ENCODE measurements at regions not wholly inside any gene's neighbourhood (a gene's known extent, or its start where the extent isn't known, plus 50 kb on each side); places are given as distances from the start of the nearest gene placed in this dataset.

DNA sequence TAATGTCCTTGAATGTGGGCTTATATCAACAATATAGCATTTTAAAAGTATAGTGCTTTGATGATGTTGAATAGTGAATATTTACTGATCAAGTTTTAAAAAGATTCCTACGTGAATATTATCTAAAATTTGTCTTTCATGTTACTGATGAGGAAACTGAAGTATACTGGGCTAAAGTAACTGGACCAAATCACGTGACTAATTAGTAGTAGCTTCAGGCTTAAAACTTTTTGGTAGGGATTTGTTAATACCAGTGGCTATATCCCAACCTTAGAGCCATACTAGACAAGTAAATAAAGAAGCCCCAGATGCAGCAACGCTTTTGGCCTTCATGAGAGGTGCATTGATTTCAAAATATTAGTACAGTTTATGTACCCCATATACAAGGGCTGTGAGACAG lies 152.1 kb upstream of the EDIL3 start:
- H3K27ac Mint-ChIP-seq = no peak overlapping the region
- H3K4me1 Mint-ChIP-seq (ENCODE audit: low read depth) = no peaks in the 10 kb centered on the region
- no peaks in the 10 kb centered on the region for H3K27me3 Mint-ChIP-seq
- DNase-seq (no peak), ATAC-seq (ENCODE audit: poor library complexity) (no peak)
- Histone ChIP-seq H3K9me3 (ENCODE audit: control insufficient read depth in 1 of 2, insufficient read depth in 1 of 2, low read length in 2 of 2) (peaks cover 0 to 4% of the 10 kb centered on the region in 2 experiments), H3K27ac (ENCODE audit: low read depth in 1 of 2, low read length in 2 of 2) (no peak overlapping the region), H3K4me1 (ENCODE audit: insufficient read depth, low read length) (no peaks in the 10 kb centered on the region), H3K27me3 (ENCODE audit: control insufficient read depth in 1 of 2, insufficient read depth in 2 of 2, low read length in 2 of 2) (no peaks in the 10 kb centered on the region), H3K4me3 (ENCODE audit: low read length) (no peak overlapping the region), H3K36me3 (ENCODE audit: insufficient read depth, low read length) (no peaks in the 10 kb centered on the region)
- no peak overlapping the region for H3K4me3 Mint-ChIP-seq
- TF ChIP-seq CTCF (IDR thresholded peaks at IDR 0.05) = no peak
- H3K36me3 Mint-ChIP-seq (ENCODE audit: low read depth) = no peaks in the 10 kb centered on the region
- intact Hi-C loops (cut with DNase I, micrococcal nuclease) = no loop called here
- POLR2A ChIA-PET = no interaction called here
- CTCF ChIA-PET = no interaction called here
- peaks cover 7% of the 10 kb centered on the region for H3K9me3 Mint-ChIP-seq

DNA sequence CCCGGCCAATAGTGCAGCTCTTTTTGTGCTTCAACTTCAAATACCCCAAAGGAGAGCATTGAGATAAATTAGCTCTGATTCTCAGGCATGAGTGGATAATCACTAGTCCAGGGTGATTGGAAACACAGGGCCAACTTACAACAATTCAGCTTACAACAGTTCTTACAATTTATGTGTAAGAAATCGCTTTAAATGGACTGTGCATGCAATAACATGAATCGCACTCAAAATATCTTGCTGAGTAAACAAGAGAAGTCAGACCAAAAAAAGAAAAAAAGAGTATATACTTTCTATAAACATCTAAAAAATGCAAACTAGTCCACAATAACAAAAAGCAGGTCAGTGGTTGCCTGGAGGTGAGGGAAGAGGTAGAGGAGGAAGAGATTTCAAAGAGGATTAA lies 150.6 kb upstream of the EDIL3 start:
- ATAC-seq (ENCODE audit: poor library complexity) (no peak), DNase-seq (no peak)
- peaks cover 0 to 4% of the 10 kb centered on the region in 2 experiments for H3K9me3 ChIP-seq (ENCODE audit: control insufficient read depth in 1 of 2, insufficient read depth in 1 of 2, low read length in 2 of 2)
- TF ChIP-seq CTCF (IDR thresholded peaks at IDR 0.05) = no peak
- Mint-ChIP-seq H3K36me3 (ENCODE audit: low read depth) (no peaks in the 10 kb centered on the region), H3K4me3 (no peak overlapping the region), H3K27ac (no peak overlapping the region), H3K4me1 (ENCODE audit: low read depth) (no peaks in the 10 kb centered on the region), H3K9me3 (no peaks in the 10 kb centered on the region), H3K27me3 (no peaks in the 10 kb centered on the region)
- CTCF ChIA-PET = no interaction called here
- H3K4me3 ChIP-seq (ENCODE audit: low read length) = no peak overlapping the region
- no peak overlapping the region for H3K27ac ChIP-seq (ENCODE audit: low read depth in 1 of 2, low read length in 2 of 2)
- POLR2A ChIA-PET = interaction anchor here (0.6 kb wide), 1 partner anchor 85 kb away, joined by 3 read pairs; no protein-coding TSS in a partner anchor
- no peaks in the 10 kb centered on the region for H3K36me3 ChIP-seq (ENCODE audit: insufficient read depth, low read length)
- intact Hi-C loops (cut with DNase I, micrococcal nuclease) = no loop called here
- H3K27me3 ChIP-seq (ENCODE audit: control insufficient read depth in 1 of 2, insufficient read depth in 2 of 2, low read length in 2 of 2) = no peaks in the 10 kb centered on the region
- no peaks in the 10 kb centered on the region for H3K4me1 ChIP-seq (ENCODE audit: insufficient read depth, low read length)

GRCh38 chr5:84524491-84524890 lies 139.8 kb upstream of the EDIL3 start:
- Mint-ChIP-seq H3K4me1 (ENCODE audit: low read depth) (no peaks in the 10 kb centered on the region), H3K4me3 (no peak overlapping the region), H3K36me3 (ENCODE audit: low read depth) (no peaks in the 10 kb centered on the region), H3K27ac (no peak overlapping the region), H3K27me3 (no peaks in the 10 kb centered on the region), H3K9me3 (no peaks in the 10 kb centered on the region)
- Histone ChIP-seq H3K4me1 (ENCODE audit: insufficient read depth, low read length) (no peaks in the 10 kb centered on the region), H3K27ac (ENCODE audit: low read depth in 1 of 2, low read length in 2 of 2) (no peak overlapping the region), H3K9me3 (ENCODE audit: control insufficient read depth in 1 of 2, insufficient read depth in 1 of 2, low read length in 2 of 2) (no peaks in the 10 kb centered on the region), H3K4me3 (ENCODE audit: low read length) (no peak overlapping the region), H3K27me3 (ENCODE audit: control insufficient read depth in 1 of 2, insufficient read depth in 2 of 2, low read length in 2 of 2) (no peaks in the 10 kb centered on the region), H3K36me3 (ENCODE audit: insufficient read depth, low read length) (no peaks in the 10 kb centered on the region)
- TF ChIP-seq CTCF (IDR thresholded peaks at IDR 0.05) = no peak
- ATAC-seq (ENCODE audit: poor library complexity) (no peak), DNase-seq (no peak)
- ChIA-PET POLR2A (no interaction called here), CTCF (no interaction called here)
- intact Hi-C loops (cut with DNase I, micrococcal nuclease) = no loop called here
